ENCODE measurements at regions not wholly inside any gene's neighbourhood (a gene's known extent, or its start where the extent isn't known, plus 50 kb on each side); places are given as distances from the start of the nearest gene placed in this dataset.

- no peaks in the 10 kb centered on the region for H3K27me3 ChIP-seq
- no peak for ATAC-seq (ENCODE audit: low FRiP score in 2 of 2)
- H3K4me1 ChIP-seq, result no peaks in the 10 kb centered on the region
- no peak for DNase-seq
- H3K36me3 ChIP-seq, result no peaks in the 10 kb centered on the region
- no peak overlapping the region for H3K27ac ChIP-seq
- H3K4me3 ChIP-seq, result no peak overlapping the region
- no peak for TF ChIP-seq EP300 (IDR thresholded peaks at IDR 0.05)
- TF ChIP-seq POLR2A (IDR thresholded peaks at IDR 0.05), result no peak
- TF ChIP-seq, protein P1, sequence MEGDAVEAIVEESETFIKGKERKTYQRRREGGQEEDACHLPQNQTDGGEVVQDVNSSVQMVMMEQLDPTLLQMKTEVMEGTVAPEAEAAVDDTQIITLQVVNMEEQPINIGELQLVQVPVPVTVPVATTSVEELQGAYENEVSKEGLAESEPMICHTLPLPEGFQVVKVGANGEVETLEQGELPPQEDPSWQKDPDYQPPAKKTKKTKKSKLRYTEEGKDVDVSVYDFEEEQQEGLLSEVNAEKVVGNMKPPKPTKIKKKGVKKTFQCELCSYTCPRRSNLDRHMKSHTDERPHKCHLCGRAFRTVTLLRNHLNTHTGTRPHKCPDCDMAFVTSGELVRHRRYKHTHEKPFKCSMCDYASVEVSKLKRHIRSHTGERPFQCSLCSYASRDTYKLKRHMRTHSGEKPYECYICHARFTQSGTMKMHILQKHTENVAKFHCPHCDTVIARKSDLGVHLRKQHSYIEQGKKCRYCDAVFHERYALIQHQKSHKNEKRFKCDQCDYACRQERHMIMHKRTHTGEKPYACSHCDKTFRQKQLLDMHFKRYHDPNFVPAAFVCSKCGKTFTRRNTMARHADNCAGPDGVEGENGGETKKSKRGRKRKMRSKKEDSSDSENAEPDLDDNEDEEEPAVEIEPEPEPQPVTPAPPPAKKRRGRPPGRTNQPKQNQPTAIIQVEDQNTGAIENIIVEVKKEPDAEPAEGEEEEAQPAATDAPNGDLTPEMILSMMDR (IDR thresholded peaks at IDR 0.05), result no peak
- TF ChIP-seq POLR2AphosphoS5 (IDR thresholded peaks at IDR 0.05), result no peak
- WGBS, 2 donors, result 93 to 94% methylated on average over 8 of the region's 8 CpGs
- no peaks in the 10 kb centered on the region for H3K9me3 ChIP-seq
Observed at GRCh38 chr10:28094121-28094520, 95.2 kb upstream of the ODAD2 start.

DNA sequence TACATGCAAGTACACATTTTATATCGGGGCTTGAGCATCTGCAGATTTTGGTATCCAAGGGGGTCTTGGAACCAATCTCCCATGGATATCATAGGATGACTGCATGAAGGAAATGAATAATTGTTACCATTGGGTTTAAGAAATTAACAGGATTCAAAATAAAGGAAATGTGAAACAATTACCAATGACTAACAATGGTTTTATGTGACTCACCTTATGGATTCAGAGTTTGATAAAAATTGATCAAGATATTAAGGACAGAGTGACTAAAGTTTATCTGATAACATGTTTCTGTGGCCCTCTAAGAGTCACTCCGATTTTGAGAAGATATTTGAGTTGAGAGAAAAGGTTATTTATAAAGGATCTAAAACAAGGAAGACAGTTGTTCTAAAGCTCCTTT is 93.0 kb upstream of the ODAD2 start:
- H3K36me3 ChIP-seq, result no peaks in the 10 kb centered on the region
- H3K4me3 ChIP-seq, result no peak overlapping the region
- no peaks in the 10 kb centered on the region for H3K9me3 ChIP-seq
- WGBS, 2 donors, result 89 to 92% methylated on average over 2 of the region's 2 CpGs
- ATAC-seq (ENCODE audit: low FRiP score in 2 of 2) (no peak), DNase-seq (no peak)
- TF ChIP-seq, protein P1 (IDR thresholded peaks at IDR 0.05), result no peak
- TF ChIP-seq POLR2A (IDR thresholded peaks at IDR 0.05), result no peak
- TF ChIP-seq EP300 (IDR thresholded peaks at IDR 0.05), result no peak
- TF ChIP-seq POLR2AphosphoS5 (IDR thresholded peaks at IDR 0.05), result no peak
- H3K27ac ChIP-seq, result no peak overlapping the region
- H3K4me1 ChIP-seq, result no peaks in the 10 kb centered on the region
- no peaks in the 10 kb centered on the region for H3K27me3 ChIP-seq

- DNase-seq (no peak), ATAC-seq (ENCODE audit: low FRiP score in 2 of 2) (no peak)
- Histone ChIP-seq H3K36me3 (no peaks in the 10 kb centered on the region), H3K4me1 (no peaks in the 10 kb centered on the region), H3K27me3 (no peaks in the 10 kb centered on the region), H3K27ac (no peak overlapping the region), H3K9me3 (no peaks in the 10 kb centered on the region), H3K4me3 (no peak overlapping the region)
- TF ChIP-seq, protein P1 (IDR thresholded peaks at IDR 0.05), result no peak
- TF ChIP-seq EP300 (IDR thresholded peaks at IDR 0.05) (no peak), POLR2AphosphoS5 (IDR thresholded peaks at IDR 0.05) (no peak), POLR2A (IDR thresholded peaks at IDR 0.05) (no peak)
- WGBS, 2 donors, result 84 to 85% methylated on average over 4 of the region's 4 CpGs
Observed at GRCh38 chr10:28090506-28090905, 91.6 kb upstream of the ODAD2 start.

- no peaks in the 10 kb centered on the region for H3K4me1 ChIP-seq
- 89 to 92% methylated on average over 10 of the region's 10 CpGs for WGBS, 2 donors
Observed at GRCh38 chr10:28089467-28089866, 90.6 kb upstream of the ODAD2 start.

More at GRCh38 chr10:28089467-28089866, 90.6 kb upstream of the ODAD2 start:
- TF ChIP-seq, protein P1 (IDR thresholded peaks at IDR 0.05), result no peak
- TF ChIP-seq POLR2AphosphoS5 (IDR thresholded peaks at IDR 0.05) (no peak), EP300 (IDR thresholded peaks at IDR 0.05) (no peak), POLR2A (IDR thresholded peaks at IDR 0.05) (no peak)
- H3K4me3 ChIP-seq, result no peak overlapping the region
- DNase-seq (no peak), ATAC-seq (ENCODE audit: low FRiP score in 2 of 2) (no peak)
- no peaks in the 10 kb centered on the region for H3K9me3 ChIP-seq
- H3K36me3 ChIP-seq, result no peaks in the 10 kb centered on the region
- H3K27ac ChIP-seq, result no peak overlapping the region
- H3K27me3 ChIP-seq, result no peaks in the 10 kb centered on the region

Measured in upper lobe of left lung (tissue), 6 donors.